Ishikawa (cell line): ENCODE measurements at regions not wholly inside any gene's neighbourhood (a gene's known extent, or its start where the extent isn't known, plus 50 kb on each side); places are given as distances from the start of the nearest gene placed in this dataset.

ENCODE experiments used
- CEBPB ChIP-seq: IDR thresholded peaks from 2 replicates; pipeline ENCODE4 v1.6.1; 2012
- CREB1 ChIP-seq: IDR thresholded peaks from 2 replicates; pipeline ENCODE4 v1.6.1; 2012; ENCODE audit warnings: low read depth
- EGR1 ChIP-seq: IDR thresholded peaks from 2 replicates; pipeline ENCODE4 v1.6.1; 2012
- EP300 ChIP-seq: IDR thresholded peaks from 2 replicates; pipeline ENCODE4 v1.6.1; 2012; ENCODE audit warnings: borderline replicate concordance
- MAX ChIP-seq: IDR thresholded peaks from 2 replicates; pipeline ENCODE4 v1.6.1; 2012
- NFIC ChIP-seq: IDR thresholded peaks from 2 replicates; pipeline ENCODE4 v1.6.1; 2012
- RAD21 ChIP-seq: IDR thresholded peaks from 2 replicates; pipeline ENCODE4 v1.6.1; 2012; ENCODE audit warnings: low read depth
- REST ChIP-seq: IDR thresholded peaks from 2 replicates; pipeline ENCODE4 v1.6.1; 2012; ENCODE audit warnings: low read depth, mild to moderate bottlenecking
- TAF1 ChIP-seq: IDR thresholded peaks from 2 replicates; pipeline ENCODE4 v1.6.1; 2012; ENCODE audit warnings: low read depth, mild to moderate bottlenecking
- TEAD4 ChIP-seq: IDR thresholded peaks from 2 replicates; pipeline ENCODE4 v1.6.1; 2012
- USF1 ChIP-seq: IDR thresholded peaks from 2 replicates; pipeline ENCODE4 v1.6.1; 2012

- no peak for TF ChIP-seq MAX
- no peak for TF ChIP-seq USF1
- no peak for TF ChIP-seq REST
- no peak for TF ChIP-seq RAD21
- no peak for TF ChIP-seq NFIC
- no peak for TF ChIP-seq TEAD4
- TF ChIP-seq EP300 = no peak
- no peak for TF ChIP-seq CREB1
- no peak for TF ChIP-seq TAF1
- no peak for TF ChIP-seq CEBPB
- no peak for TF ChIP-seq EGR1
These were observed 65.2 kb upstream of the RNU6ATAC start for GRCh38 chr9:134229466-134230091.
